CD8-positive, alpha-beta memory T cell (primary cell): ENCODE measurements at regions not wholly inside any gene's neighbourhood (a gene's known extent, or its start where the extent isn't known, plus 50 kb on each side); places are given as distances from the start of the nearest gene placed in this dataset.

Experiments used
- CTCF ChIA-PET: fragments of 350-600 bp; sonication (Branson Sonifier 250); formaldehyde crosslinking; loops from one replicate; lab custom pipeline; 2021; ENCODE audit warnings: antibody characterized with exemption; lab: Charles Lee
- POLR2A ChIA-PET: fragments of 350-600 bp; sonication (Branson Sonifier 250); formaldehyde crosslinking; loops from one replicate; lab custom pipeline; 2021; ENCODE audit warnings: antibody characterized with exemption; lab: Charles Lee
- DNase-seq, 5 donors: peaks; one replicate each; pipeline versions ENCODE4 v3.0.0 to v3.0.0-alpha.2; 2020 to 2022; ENCODE audit warnings: mixed read lengths in 1 of 5
- H3K27ac ChIP-seq: one replicate; pipeline ENCODE4 v1.7.0; 2013; ENCODE audit warnings: low read depth, mild to moderate bottlenecking, low read length, moderate library complexity
- H3K27me3 ChIP-seq: 2 replicates; pipeline ENCODE4 v1.7.0; 2013; ENCODE audit warnings: low read length, mild to moderate bottlenecking; ENCODE audit not compliant: insufficient read depth, poor library complexity, severe bottlenecking
- H3K36me3 ChIP-seq: 2 replicates; pipeline ENCODE4 v1.7.0; 2013; ENCODE audit warnings: mild to moderate bottlenecking, low read length, moderate library complexity; ENCODE audit not compliant: insufficient read depth
- H3K4me1 ChIP-seq: 2 replicates; pipeline ENCODE4 v1.7.0; 2013; ENCODE audit warnings: mild to moderate bottlenecking, low read length, moderate library complexity; ENCODE audit not compliant: insufficient read depth
- H3K4me3 ChIP-seq: 2 replicates; pipeline ENCODE4 v1.7.0; 2013; ENCODE audit warnings: mild to moderate bottlenecking, low read length
- H3K9me3 ChIP-seq: 2 replicates; pipeline ENCODE4 v1.7.0; 2013; ENCODE audit warnings: mild to moderate bottlenecking, low read length
- H3K27ac Mint-ChIP-seq, 8 donors: one replicate each; pipeline ENCODE4 v1.8.0; 2020 to 2021; ENCODE audit warnings: mixed read lengths in 8 of 8, mild to moderate bottlenecking in 6 of 8, inconsistent platforms in 3 of 8, moderate library complexity in 3 of 8
- H3K27me3 Mint-ChIP-seq, 2 donors: one replicate each; pipeline ENCODE4 v1.8.0; 2020 to 2021; ENCODE audit warnings: mixed read lengths in 2 of 2, mild to moderate bottlenecking in 1 of 2, moderate library complexity in 1 of 2
- H3K36me3 Mint-ChIP-seq, 3 donors: one replicate each; pipeline ENCODE4 v1.8.0; 2020 to 2021; ENCODE audit warnings: mixed read lengths in 3 of 3, inconsistent platforms in 1 of 3, mild to moderate bottlenecking in 1 of 3
- H3K4me1 Mint-ChIP-seq, 3 donors: one replicate each; pipeline ENCODE4 v1.8.0; 2020 to 2021; ENCODE audit warnings: mixed read lengths in 3 of 3, inconsistent platforms in 1 of 3, mild to moderate bottlenecking in 1 of 3
- H3K4me3 Mint-ChIP-seq, 7 donors: one replicate each; pipeline ENCODE4 v1.8.0; 2020 to 2021; ENCODE audit warnings: mixed read lengths in 7 of 7, mild to moderate bottlenecking in 6 of 7, moderate library complexity in 4 of 7, inconsistent platforms in 2 of 7
- H3K9me3 Mint-ChIP-seq, 5 donors: one replicate each; pipeline ENCODE4 v1.8.0; 2020 to 2022; ENCODE audit warnings: mixed read lengths in 5 of 5, mild to moderate bottlenecking in 3 of 5, moderate library complexity in 2 of 5, inconsistent platforms in 1 of 5

GRCh38 chr20:51135926-51136715 lies 113.2 kb upstream of the KCNG1 start:
- CTCF ChIA-PET = no interaction called here
- H3K36me3 ChIP-seq = no peaks in the 10 kb centered on the region
- Mint-ChIP-seq H3K27me3 (peaks cover 13 to 19% of the 10 kb centered on the region in 2 donors), H3K9me3 (no peaks in the 10 kb centered on the region), H3K4me3 (peak overlapping the region in 1 of 7 donors; percentile 32), H3K36me3 (peaks cover 0 to 4% (median 1%) of the 10 kb centered on the region in 3 donors), H3K27ac (peak overlapping the region in 1 of 8 donors; percentile 28), H3K4me1 (peaks cover 0 to 11% (median 1%) of the 10 kb centered on the region in 3 donors)
- H3K27me3 ChIP-seq = no peaks in the 10 kb centered on the region
- no peak overlapping the region for H3K4me3 ChIP-seq
- H3K4me1 ChIP-seq = no peaks in the 10 kb centered on the region
- no peaks in the 10 kb centered on the region for H3K9me3 ChIP-seq
- no peak for DNase-seq
- H3K27ac ChIP-seq = no peak overlapping the region
- POLR2A ChIA-PET = no interaction called here

DNA sequence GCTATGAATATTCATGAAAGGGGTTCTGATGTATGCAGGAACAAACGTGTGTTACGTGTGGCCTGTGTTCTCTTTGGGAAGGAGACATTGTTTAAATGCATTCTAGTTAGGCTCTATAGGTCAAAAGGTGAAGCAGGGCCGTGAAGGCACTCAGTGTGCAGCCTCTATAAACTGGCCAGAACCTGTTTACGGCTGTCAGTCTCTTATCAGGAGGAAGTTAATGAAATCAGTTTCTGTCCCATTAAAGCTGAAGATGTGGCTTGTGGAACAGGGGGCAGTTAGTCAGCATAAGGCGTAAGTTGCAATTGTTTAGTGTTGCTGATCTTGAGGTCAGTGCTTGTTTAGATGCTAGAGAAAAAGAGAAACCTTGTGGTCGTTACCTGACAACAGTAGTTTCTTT lies 111.5 kb upstream of the KCNG1 start:
- Mint-ChIP-seq H3K27me3 (peaks cover 9 to 11% of the 10 kb centered on the region in 2 donors), H3K9me3 (no peaks in the 10 kb centered on the region), H3K36me3 (peaks cover 0 to 4% (median 1%) of the 10 kb centered on the region in 3 donors), H3K27ac (no peak overlapping the region), H3K4me1 (peaks cover 1 to 11% (median 4%) of the 10 kb centered on the region in 3 donors), H3K4me3 (no peak overlapping the region)
- Histone ChIP-seq H3K9me3 (no peaks in the 10 kb centered on the region), H3K36me3 (no peaks in the 10 kb centered on the region), H3K4me1 (no peaks in the 10 kb centered on the region), H3K27ac (no peak overlapping the region), H3K27me3 (no peaks in the 10 kb centered on the region), H3K4me3 (no peak overlapping the region)
- CTCF ChIA-PET = interaction anchor here (1.1 kb wide), 1 partner anchor 9 kb away, joined by 3 read pairs; no protein-coding TSS in a partner anchor
- POLR2A ChIA-PET = no interaction called here
- DNase-seq = no peak

DNA sequence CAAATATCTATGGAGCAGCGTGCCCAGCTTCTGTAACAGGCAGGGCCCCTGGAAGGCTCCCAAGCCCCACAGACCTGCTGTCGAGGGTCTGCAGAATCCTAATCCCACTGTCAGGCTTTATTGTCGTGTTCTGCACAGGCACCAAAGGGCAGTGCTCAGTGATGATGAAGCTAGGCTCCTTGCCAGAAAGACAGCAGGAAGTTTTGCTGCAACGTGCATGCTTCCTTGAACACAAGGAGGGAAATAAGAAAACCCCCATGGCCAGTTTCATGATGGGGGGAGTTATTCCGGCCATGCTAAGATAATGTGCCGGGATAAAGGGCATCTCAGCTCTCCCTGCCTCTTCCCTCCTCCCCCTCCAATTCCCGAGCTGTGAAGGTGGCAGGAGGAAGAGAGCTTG lies 109.4 kb upstream of the KCNG1 start:
- H3K4me3 Mint-ChIP-seq = no peak overlapping the region
- peaks cover 10 to 11% of the 10 kb centered on the region in 2 donors for H3K27me3 Mint-ChIP-seq
- H3K36me3 Mint-ChIP-seq = no peaks in the 10 kb centered on the region
- Histone ChIP-seq H3K27me3 (no peaks in the 10 kb centered on the region), H3K4me1 (no peaks in the 10 kb centered on the region), H3K27ac (no peak overlapping the region), H3K4me3 (no peak overlapping the region), H3K36me3 (no peaks in the 10 kb centered on the region), H3K9me3 (no peaks in the 10 kb centered on the region)
- H3K4me1 Mint-ChIP-seq = peaks cover 7 to 18% (median 16%) of the 10 kb centered on the region in 3 donors
- no peak overlapping the region for H3K27ac Mint-ChIP-seq
- POLR2A ChIA-PET = no interaction called here
- DNase-seq = no peak
- H3K9me3 Mint-ChIP-seq = no peaks in the 10 kb centered on the region
- CTCF ChIA-PET = no interaction called here

- no peaks in the 10 kb centered on the region for H3K9me3 Mint-ChIP-seq
- H3K4me3 Mint-ChIP-seq = no peak overlapping the region
- no peaks in the 10 kb centered on the region for H3K9me3 ChIP-seq
- H3K27me3 Mint-ChIP-seq = peaks cover 11 to 12% of the 10 kb centered on the region in 2 donors
- no peaks in the 10 kb centered on the region for H3K36me3 ChIP-seq
- no peaks in the 10 kb centered on the region for H3K27me3 ChIP-seq
- no peaks in the 10 kb centered on the region for H3K36me3 Mint-ChIP-seq
- no peak overlapping the region for H3K27ac ChIP-seq
- H3K4me3 ChIP-seq = no peak overlapping the region
- no peak for DNase-seq
- ChIA-PET POLR2A (no interaction called here), CTCF (no interaction called here)
- H3K27ac Mint-ChIP-seq = no peak overlapping the region
- H3K4me1 Mint-ChIP-seq = peaks cover 7 to 18% (median 16%) of the 10 kb centered on the region in 3 donors
- H3K4me1 ChIP-seq = no peaks in the 10 kb centered on the region
Measured at GRCh38 chr20:51131811-51132210, 108.9 kb upstream of the KCNG1 start.

DNA sequence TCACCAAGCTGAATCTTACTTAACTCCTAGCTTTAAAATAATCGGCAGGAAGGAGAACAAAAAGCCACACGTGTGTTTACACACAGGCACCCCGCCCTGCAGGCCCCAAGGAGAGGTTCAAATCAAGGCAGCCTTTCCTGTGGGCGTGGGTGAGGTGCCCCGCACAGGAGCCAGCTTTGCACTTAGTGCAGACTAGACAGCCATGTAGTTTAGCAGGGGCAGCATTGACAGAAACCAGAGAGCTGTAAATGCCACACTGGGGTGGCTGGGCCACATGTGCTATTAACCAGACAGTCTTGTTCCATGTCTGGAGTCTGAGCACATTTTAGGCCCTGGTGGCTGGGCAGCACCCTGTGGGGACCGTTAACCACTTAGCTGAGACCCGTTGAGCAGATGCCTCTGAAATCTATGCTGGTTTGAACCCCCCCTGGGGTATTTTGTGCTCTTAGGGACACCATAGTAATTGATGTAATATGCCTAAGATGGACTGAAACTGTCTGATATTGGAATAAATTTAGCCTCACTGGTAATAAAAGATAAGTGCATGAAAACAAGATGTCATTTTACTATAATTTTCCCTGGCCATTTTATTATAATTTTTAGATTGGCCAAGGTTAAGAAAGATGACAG lies 106.4 kb upstream of the KCNG1 start:
- no peaks in the 10 kb centered on the region for H3K36me3 Mint-ChIP-seq
- ChIA-PET CTCF (no interaction called here), POLR2A (interaction anchor here (0.6 kb wide), 1 partner anchor 383 kb away, joined by 3 read pairs; no protein-coding TSS in a partner anchor)
- DNase-seq = peak in 1 of 5 donors; percentile 6
- H3K9me3 Mint-ChIP-seq = no peaks in the 10 kb centered on the region
- H3K4me3 ChIP-seq = no peak overlapping the region
- H3K27ac Mint-ChIP-seq = peak overlapping the region in 1 of 8 donors; percentile 90
- peaks cover 12 to 21% of the 10 kb centered on the region in 2 donors for H3K27me3 Mint-ChIP-seq
- no peaks in the 10 kb centered on the region for H3K9me3 ChIP-seq
- H3K27ac ChIP-seq = no peak overlapping the region
- H3K27me3 ChIP-seq = no peaks in the 10 kb centered on the region
- peak overlapping the region in 1 of 7 donors; percentile 7 for H3K4me3 Mint-ChIP-seq
- no peaks in the 10 kb centered on the region for H3K4me1 ChIP-seq
- H3K4me1 Mint-ChIP-seq = peaks cover 6 to 16% (median 8%) of the 10 kb centered on the region in 3 donors
- H3K36me3 ChIP-seq = no peaks in the 10 kb centered on the region

GRCh38 chr20:51128198-51128597 lies 105.3 kb upstream of the KCNG1 start:
- H3K27ac Mint-ChIP-seq = no peak overlapping the region

GRCh38 chr20:51127713-51128112 lies 104.8 kb upstream of the KCNG1 start:
- Mint-ChIP-seq H3K27ac (peak overlapping the region in 1 of 8 donors; percentile 47), H3K4me3 (no peak overlapping the region), H3K36me3 (no peaks in the 10 kb centered on the region), H3K4me1 (peaks cover 8 to 22% (median 11%) of the 10 kb centered on the region in 3 donors), H3K27me3 (peaks cover 10 to 28% of the 10 kb centered on the region in 2 donors), H3K9me3 (no peaks in the 10 kb centered on the region)
- Histone ChIP-seq H3K4me3 (no peak overlapping the region), H3K27ac (no peak overlapping the region), H3K9me3 (no peaks in the 10 kb centered on the region), H3K27me3 (no peaks in the 10 kb centered on the region), H3K4me1 (no peaks in the 10 kb centered on the region), H3K36me3 (no peaks in the 10 kb centered on the region)
- CTCF ChIA-PET = no interaction called here
- no peak for DNase-seq
- POLR2A ChIA-PET = no interaction called here

More at GRCh38 chr20:51128198-51128597, 105.3 kb upstream of the KCNG1 start:
- H3K9me3 Mint-ChIP-seq = no peaks in the 10 kb centered on the region
- H3K9me3 ChIP-seq = no peaks in the 10 kb centered on the region
- no peaks in the 10 kb centered on the region for H3K36me3 ChIP-seq
- peaks cover 6 to 17% (median 8%) of the 10 kb centered on the region in 3 donors for H3K4me1 Mint-ChIP-seq
- ChIA-PET CTCF (no interaction called here), POLR2A (no interaction called here)
- DNase-seq = no peak
- H3K36me3 Mint-ChIP-seq = no peaks in the 10 kb centered on the region
- no peaks in the 10 kb centered on the region for H3K27me3 ChIP-seq
- peaks cover 10 to 25% of the 10 kb centered on the region in 2 donors for H3K27me3 Mint-ChIP-seq
- no peak overlapping the region for H3K4me3 Mint-ChIP-seq
- no peak overlapping the region for H3K4me3 ChIP-seq
- no peak overlapping the region for H3K27ac ChIP-seq
- no peaks in the 10 kb centered on the region for H3K4me1 ChIP-seq

DNA sequence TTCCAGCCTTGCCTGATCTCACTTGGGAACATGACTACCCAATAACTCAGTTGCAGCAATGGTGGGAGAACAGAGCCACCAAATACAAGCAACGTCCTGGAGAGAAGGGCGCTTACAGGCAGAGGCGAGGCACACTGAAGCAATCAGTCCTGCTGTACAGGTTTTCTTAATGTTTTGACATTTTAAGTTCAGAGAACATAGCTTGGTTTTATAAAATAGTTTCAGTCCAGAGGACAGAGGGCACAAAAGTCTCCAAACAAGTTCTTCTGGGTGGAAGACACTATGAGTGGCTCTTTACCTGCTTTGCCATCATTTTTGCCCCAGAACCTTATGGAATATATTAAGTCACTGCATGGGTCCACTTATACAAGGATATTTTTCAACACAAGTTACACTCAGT lies 103.4 kb upstream of the KCNG1 start:
- Mint-ChIP-seq H3K9me3 (no peaks in the 10 kb centered on the region), H3K4me1 (peaks cover 10 to 26% (median 15%) of the 10 kb centered on the region in 3 donors), H3K36me3 (no peaks in the 10 kb centered on the region), H3K27ac (no peak overlapping the region), H3K27me3 (peaks cover 17 to 42% of the 10 kb centered on the region in 2 donors), H3K4me3 (no peak overlapping the region)
- ChIA-PET CTCF (no interaction called here), POLR2A (no interaction called here)
- Histone ChIP-seq H3K27ac (no peak overlapping the region), H3K36me3 (no peaks in the 10 kb centered on the region), H3K9me3 (no peaks in the 10 kb centered on the region), H3K27me3 (no peaks in the 10 kb centered on the region), H3K4me1 (no peaks in the 10 kb centered on the region), H3K4me3 (no peak overlapping the region)
- no peak for DNase-seq
